SK-N-MC (cell line): ENCODE measurements at regions not wholly inside any gene's neighbourhood (a gene's known extent, or its start where the extent isn't known, plus 50 kb on each side); places are given as distances from the start of the nearest gene placed in this dataset.

Source experiments
- EZH2 ChIP-seq: fragments of 200-600 bp; sonication (generic); IDR thresholded peaks from one replicate; pipeline ENCODE4 v1.6.1; 2017; ENCODE audit warnings: antibody characterized with exemption
- FOXP2 ChIP-seq: optimal IDR thresholded peaks from 2 replicates; pipeline ENCODE3; 2011; ENCODE audit warnings: mild to moderate bottlenecking, moderate library complexity; ENCODE audit not compliant: insufficient read depth; ENCODE audit errors: extremely low read length, control extremely low read depth
- POLR2AphosphoS5 ChIP-seq: IDR thresholded peaks from 2 replicates; pipeline ENCODE4 v1.6.1; 2012; ENCODE audit warnings: mild to moderate bottlenecking, low read depth, low read length, borderline replicate concordance

- no peak for TF ChIP-seq EZH2
- TF ChIP-seq POLR2AphosphoS5 = no peak
- no peak for TF ChIP-seq FOXP2
Measured at GRCh38 chr10:123429706-123430221, 236.4 kb upstream of the GPR26 start.
